ENCODE measurements at regions not wholly inside any gene's neighbourhood (a gene's known extent, or its start where the extent isn't known, plus 50 kb on each side); places are given as distances from the start of the nearest gene placed in this dataset.
A peak's percentile ranks its signal among the peaks of the same experiment; 100 is the strongest.

DNA sequence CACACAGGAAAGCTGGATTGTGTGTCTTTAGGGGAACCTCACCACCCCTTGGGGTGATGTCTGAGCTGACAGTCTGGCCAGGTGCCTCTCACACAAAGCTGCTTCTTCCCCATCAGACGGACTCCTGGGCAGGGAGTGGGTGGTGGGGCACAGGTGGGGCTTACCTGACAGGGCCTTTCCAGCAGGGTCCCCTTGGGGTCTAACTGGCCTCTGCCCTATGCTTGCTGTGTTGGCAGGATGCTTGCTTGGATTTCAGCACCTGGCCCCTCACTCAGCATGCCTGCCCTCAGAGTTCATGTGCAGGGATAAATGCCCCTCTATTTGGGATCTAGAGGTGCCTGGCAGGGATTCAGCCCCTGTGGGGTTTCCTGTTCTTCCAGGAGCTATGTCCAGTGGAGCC, 496.9 kb upstream of the ZMIZ1 start:
- TF ChIP-seq, protein P1, sequence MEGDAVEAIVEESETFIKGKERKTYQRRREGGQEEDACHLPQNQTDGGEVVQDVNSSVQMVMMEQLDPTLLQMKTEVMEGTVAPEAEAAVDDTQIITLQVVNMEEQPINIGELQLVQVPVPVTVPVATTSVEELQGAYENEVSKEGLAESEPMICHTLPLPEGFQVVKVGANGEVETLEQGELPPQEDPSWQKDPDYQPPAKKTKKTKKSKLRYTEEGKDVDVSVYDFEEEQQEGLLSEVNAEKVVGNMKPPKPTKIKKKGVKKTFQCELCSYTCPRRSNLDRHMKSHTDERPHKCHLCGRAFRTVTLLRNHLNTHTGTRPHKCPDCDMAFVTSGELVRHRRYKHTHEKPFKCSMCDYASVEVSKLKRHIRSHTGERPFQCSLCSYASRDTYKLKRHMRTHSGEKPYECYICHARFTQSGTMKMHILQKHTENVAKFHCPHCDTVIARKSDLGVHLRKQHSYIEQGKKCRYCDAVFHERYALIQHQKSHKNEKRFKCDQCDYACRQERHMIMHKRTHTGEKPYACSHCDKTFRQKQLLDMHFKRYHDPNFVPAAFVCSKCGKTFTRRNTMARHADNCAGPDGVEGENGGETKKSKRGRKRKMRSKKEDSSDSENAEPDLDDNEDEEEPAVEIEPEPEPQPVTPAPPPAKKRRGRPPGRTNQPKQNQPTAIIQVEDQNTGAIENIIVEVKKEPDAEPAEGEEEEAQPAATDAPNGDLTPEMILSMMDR (conservative IDR thresholded peaks at IDR 0.05 in 1 of 2, IDR thresholded peaks at IDR 0.05 in 1 of 2; ENCODE audit: low read depth in 1 of 2, low read length in 2 of 2): no peak
- TF ChIP-seq EZH2 (IDR thresholded peaks at IDR 0.05; ENCODE audit: low read length, missing control alignments): no peak
- H3K9ac ChIP-seq (ENCODE audit: insufficient read depth, low read length): no peak overlapping the region
- H3K4me3 ChIP-seq (replicated peaks in 1 of 4; ENCODE audit: control extremely low read depth in 1 of 4, insufficient read depth in 1 of 4, low read depth in 3 of 4, low read length in 4 of 4): no peak overlapping the region
- no peaks in the 10 kb centered on the region for H3K36me3 ChIP-seq (ENCODE audit: control insufficient read depth, insufficient read depth, low read length)
- DNase-seq (ENCODE audit: low read depth in 2 of 2): no peak
- no peaks in the 10 kb centered on the region for H3K4me1 ChIP-seq (ENCODE audit: control insufficient read depth, extremely low read depth, insufficient read depth, low read length)
- H3K4me2 ChIP-seq (ENCODE audit: extremely low read depth, insufficient read depth, low read length): no peak overlapping the region
- no peaks in the 10 kb centered on the region for H3K79me2 ChIP-seq (ENCODE audit: control insufficient read depth, insufficient read depth, low read length)
- H4K20me1 ChIP-seq (ENCODE audit: control insufficient read depth, extremely low read depth, insufficient read depth, low read length): no peaks in the 10 kb centered on the region
- H3K27ac ChIP-seq (ENCODE audit: insufficient read depth, low read length): no peak overlapping the region
- no peak overlapping the region for H2AFZ ChIP-seq (ENCODE audit: low read length)
- peaks cover 3% of the 10 kb centered on the region for H3K27me3 ChIP-seq (ENCODE audit: control insufficient read depth, insufficient read depth, low read length)
- H3K9me3 ChIP-seq (ENCODE audit: control insufficient read depth, insufficient read depth, low read depth, low read length): no peaks in the 10 kb centered on the region

DNA sequence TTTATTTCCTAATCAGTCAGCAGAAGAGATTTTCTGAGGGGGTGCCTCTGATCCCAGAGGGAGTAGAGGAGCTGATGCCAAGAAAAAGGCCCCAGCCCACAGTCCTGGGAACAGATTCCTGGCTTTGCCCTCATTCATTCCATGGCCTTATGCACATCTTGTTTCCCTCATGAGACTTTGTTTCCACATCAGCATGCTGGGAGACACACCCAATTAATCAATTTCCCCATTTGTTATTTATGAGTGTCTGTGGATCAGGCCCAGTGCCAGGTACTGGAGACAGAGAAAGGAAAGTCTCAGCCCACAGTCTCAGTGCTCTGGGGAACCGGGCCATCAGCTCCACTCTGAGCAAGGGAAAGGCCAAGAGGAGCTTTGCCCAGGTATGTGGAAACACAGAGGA, 496.2 kb upstream of the ZMIZ1 start:
- Histone ChIP-seq H3K27me3 (ENCODE audit: control insufficient read depth, insufficient read depth, low read length) (peaks cover 3% of the 10 kb centered on the region), H3K27ac (ENCODE audit: insufficient read depth, low read length) (no peak overlapping the region), H3K9ac (ENCODE audit: insufficient read depth, low read length) (no peak overlapping the region), H3K4me1 (ENCODE audit: control insufficient read depth, extremely low read depth, insufficient read depth, low read length) (no peaks in the 10 kb centered on the region), H3K9me3 (ENCODE audit: control insufficient read depth, insufficient read depth, low read depth, low read length) (no peaks in the 10 kb centered on the region), H3K79me2 (ENCODE audit: control insufficient read depth, insufficient read depth, low read length) (no peaks in the 10 kb centered on the region), H4K20me1 (ENCODE audit: control insufficient read depth, extremely low read depth, insufficient read depth, low read length) (no peaks in the 10 kb centered on the region), H3K4me3 (replicated peaks in 1 of 4; ENCODE audit: control extremely low read depth in 1 of 4, insufficient read depth in 1 of 4, low read depth in 3 of 4, low read length in 4 of 4) (no peak overlapping the region), H3K4me2 (ENCODE audit: extremely low read depth, insufficient read depth, low read length) (no peak overlapping the region), H2AFZ (ENCODE audit: low read length) (no peak overlapping the region), H3K36me3 (ENCODE audit: control insufficient read depth, insufficient read depth, low read length) (no peaks in the 10 kb centered on the region)
- TF ChIP-seq, protein P1 (conservative IDR thresholded peaks at IDR 0.05 in 1 of 2, IDR thresholded peaks at IDR 0.05 in 1 of 2; ENCODE audit: low read depth in 1 of 2, low read length in 2 of 2): no peak
- no peak for TF ChIP-seq EZH2 (IDR thresholded peaks at IDR 0.05; ENCODE audit: low read length, missing control alignments)
- DNase-seq (ENCODE audit: low read depth in 2 of 2): peak; percentile 42 to 50

DNA sequence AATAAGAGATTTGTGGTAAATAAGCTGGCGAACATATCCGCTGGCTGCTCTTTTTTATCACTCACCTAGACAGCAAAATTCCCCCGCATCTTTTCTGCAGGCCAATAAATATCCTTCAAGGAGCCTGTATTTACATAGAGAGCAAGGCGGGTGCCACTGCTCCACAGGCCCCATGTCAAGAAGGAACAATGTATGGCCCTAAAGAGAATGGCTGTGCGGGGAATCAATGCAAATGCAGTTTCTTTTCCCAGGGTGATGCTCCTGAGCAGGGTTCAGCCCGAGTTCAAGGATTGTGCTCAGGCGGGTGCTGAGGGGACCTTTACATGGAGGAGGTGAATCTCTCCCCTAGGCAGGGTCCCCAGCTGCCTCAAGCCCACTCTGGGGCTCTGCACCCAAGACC, 494.2 kb upstream of the ZMIZ1 start:
- Histone ChIP-seq H3K27ac (ENCODE audit: insufficient read depth, low read length) (no peak overlapping the region), H3K4me1 (ENCODE audit: control insufficient read depth, extremely low read depth, insufficient read depth, low read length) (no peaks in the 10 kb centered on the region), H4K20me1 (ENCODE audit: control insufficient read depth, extremely low read depth, insufficient read depth, low read length) (no peaks in the 10 kb centered on the region), H3K36me3 (ENCODE audit: control insufficient read depth, insufficient read depth, low read length) (no peaks in the 10 kb centered on the region), H3K4me3 (replicated peaks in 1 of 4; ENCODE audit: control extremely low read depth in 1 of 4, insufficient read depth in 1 of 4, low read depth in 3 of 4, low read length in 4 of 4) (no peak overlapping the region), H2AFZ (ENCODE audit: low read length) (no peak overlapping the region), H3K9me3 (ENCODE audit: control insufficient read depth, insufficient read depth, low read depth, low read length) (no peaks in the 10 kb centered on the region), H3K79me2 (ENCODE audit: control insufficient read depth, insufficient read depth, low read length) (no peaks in the 10 kb centered on the region), H3K4me2 (ENCODE audit: extremely low read depth, insufficient read depth, low read length) (no peak overlapping the region), H3K27me3 (ENCODE audit: control insufficient read depth, insufficient read depth, low read length) (no peaks in the 10 kb centered on the region), H3K9ac (ENCODE audit: insufficient read depth, low read length) (no peak overlapping the region)
- TF ChIP-seq, protein P1 (conservative IDR thresholded peaks at IDR 0.05 in 1 of 2, IDR thresholded peaks at IDR 0.05 in 1 of 2; ENCODE audit: low read depth in 1 of 2, low read length in 2 of 2): no peak
- no peak for TF ChIP-seq EZH2 (IDR thresholded peaks at IDR 0.05; ENCODE audit: low read length, missing control alignments)
- no peak for DNase-seq (ENCODE audit: low read depth in 2 of 2)
